ENCODE measurements at regions not wholly inside any gene's neighbourhood (a gene's known extent, or its start where the extent isn't known, plus 50 kb on each side); places are given as distances from the start of the nearest gene placed in this dataset.

GRCh38 chr1:195831789-195832188, 776.5 kb downstream of the KCNT2 start:
- TF ChIP-seq CTCF (IDR thresholded peaks at IDR 0.05) (no peak), ZFX (IDR thresholded peaks at IDR 0.05; ENCODE audit: borderline replicate concordance) (no peak)

Measured in 22Rv1 (cell line).